PFSK-1 (cell line): ENCODE measurements at regions not wholly inside any gene's neighbourhood (a gene's known extent, or its start where the extent isn't known, plus 50 kb on each side); places are given as distances from the start of the nearest gene placed in this dataset.
A peak's percentile ranks its signal among the peaks of the same experiment; 100 is the strongest.

Experiments
- FOXP2 ChIP-seq: optimal IDR thresholded peaks from 2 replicates; pipeline ENCODE3; 2011; ENCODE audit warnings: borderline replicate concordance, control low read depth, inconsistent platforms; ENCODE audit not compliant: insufficient read depth; ENCODE audit errors: extremely low read length, extremely low read depth
- POLR2AphosphoS5 ChIP-seq: IDR thresholded peaks from 2 replicates; pipeline ENCODE4 v1.6.1; 2012; ENCODE audit warnings: low read depth, mild to moderate bottlenecking, control low read depth, low read length, moderate library complexity
- SIN3A ChIP-seq: IDR thresholded peaks from 2 replicates; pipeline ENCODE4 v1.6.1; 2012; ENCODE audit warnings: mild to moderate bottlenecking, low read length, moderate library complexity, borderline replicate concordance; ENCODE audit not compliant: insufficient read depth
- TAF1 ChIP-seq: IDR thresholded peaks from 2 replicates; pipeline ENCODE4 v1.6.1; 2012; ENCODE audit warnings: low read length, control low read depth, borderline replicate concordance; ENCODE audit not compliant: insufficient read depth
- TF ChIP-seq, protein P1 (sequence below), 2 experiments: IDR thresholded peaks; 2 replicates each; pipeline versions ENCODE4 v1.6.1 to v1.8.0; 2011 to 2012; ENCODE audit warnings: low read depth in 2 of 2, low read length in 2 of 2, control low read depth in 1 of 2, inconsistent platforms in 1 of 2, mild to moderate bottlenecking in 1 of 2, moderate library complexity in 1 of 2; ENCODE audit not compliant: insufficient read depth in 1 of 2

DNA sequence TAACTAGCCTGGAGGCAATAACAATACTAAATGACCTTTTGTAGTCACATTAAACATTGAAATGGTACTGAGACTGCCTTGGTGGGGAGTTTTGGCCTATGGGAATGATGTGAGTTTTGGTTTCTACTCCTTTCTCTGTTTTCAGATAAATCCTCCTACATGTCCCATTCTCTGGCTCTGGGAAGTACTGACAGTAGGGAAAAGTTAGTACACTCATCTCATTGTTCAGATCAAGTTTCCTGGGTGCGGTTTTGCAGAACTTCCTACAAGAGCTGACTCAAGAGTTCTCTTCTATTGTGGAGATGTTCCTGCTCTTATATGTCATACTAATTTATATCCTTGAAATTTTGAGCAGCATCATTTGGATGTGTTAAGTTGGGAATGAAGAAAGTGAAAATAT lies 74.2 kb upstream of the MACF1 start:
- no peak for TF ChIP-seq POLR2AphosphoS5
- TF ChIP-seq SIN3A, result no peak
- no peak for TF ChIP-seq FOXP2
- TF ChIP-seq, protein P1, sequence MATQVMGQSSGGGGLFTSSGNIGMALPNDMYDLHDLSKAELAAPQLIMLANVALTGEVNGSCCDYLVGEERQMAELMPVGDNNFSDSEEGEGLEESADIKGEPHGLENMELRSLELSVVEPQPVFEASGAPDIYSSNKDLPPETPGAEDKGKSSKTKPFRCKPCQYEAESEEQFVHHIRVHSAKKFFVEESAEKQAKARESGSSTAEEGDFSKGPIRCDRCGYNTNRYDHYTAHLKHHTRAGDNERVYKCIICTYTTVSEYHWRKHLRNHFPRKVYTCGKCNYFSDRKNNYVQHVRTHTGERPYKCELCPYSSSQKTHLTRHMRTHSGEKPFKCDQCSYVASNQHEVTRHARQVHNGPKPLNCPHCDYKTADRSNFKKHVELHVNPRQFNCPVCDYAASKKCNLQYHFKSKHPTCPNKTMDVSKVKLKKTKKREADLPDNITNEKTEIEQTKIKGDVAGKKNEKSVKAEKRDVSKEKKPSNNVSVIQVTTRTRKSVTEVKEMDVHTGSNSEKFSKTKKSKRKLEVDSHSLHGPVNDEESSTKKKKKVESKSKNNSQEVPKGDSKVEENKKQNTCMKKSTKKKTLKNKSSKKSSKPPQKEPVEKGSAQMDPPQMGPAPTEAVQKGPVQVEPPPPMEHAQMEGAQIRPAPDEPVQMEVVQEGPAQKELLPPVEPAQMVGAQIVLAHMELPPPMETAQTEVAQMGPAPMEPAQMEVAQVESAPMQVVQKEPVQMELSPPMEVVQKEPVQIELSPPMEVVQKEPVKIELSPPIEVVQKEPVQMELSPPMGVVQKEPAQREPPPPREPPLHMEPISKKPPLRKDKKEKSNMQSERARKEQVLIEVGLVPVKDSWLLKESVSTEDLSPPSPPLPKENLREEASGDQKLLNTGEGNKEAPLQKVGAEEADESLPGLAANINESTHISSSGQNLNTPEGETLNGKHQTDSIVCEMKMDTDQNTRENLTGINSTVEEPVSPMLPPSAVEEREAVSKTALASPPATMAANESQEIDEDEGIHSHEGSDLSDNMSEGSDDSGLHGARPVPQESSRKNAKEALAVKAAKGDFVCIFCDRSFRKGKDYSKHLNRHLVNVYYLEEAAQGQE (IDR thresholded peaks at IDR 0.05; ENCODE audit: insufficient read depth in 1 of 2, low read depth in 2 of 2, low read length in 2 of 2), result no peak
- TF ChIP-seq TAF1, result no peak

GRCh38 chr1:39131940-39132339 lies 72.6 kb upstream of the MACF1 start:
- TF ChIP-seq TAF1 (no peak), FOXP2 (no peak), POLR2AphosphoS5 (no peak), SIN3A (no peak)
- TF ChIP-seq, protein P1 (IDR thresholded peaks at IDR 0.05; ENCODE audit: insufficient read depth in 1 of 2, low read depth in 2 of 2, low read length in 2 of 2), result no peak

- TF ChIP-seq SIN3A, result peak; percentile 77; the same call in 1 of the 2 replicates
- TF ChIP-seq, protein P1 (IDR thresholded peaks at IDR 0.05; ENCODE audit: insufficient read depth in 1 of 2, low read depth in 2 of 2, low read length in 2 of 2), result no peak
These were observed 71.8 kb upstream of the MACF1 start for GRCh38 chr1:39132505-39133339.

GRCh38 chr1:39133340-39133684 lies 71.2 kb upstream of the MACF1 start:
- TF ChIP-seq, protein P1 (IDR thresholded peaks at IDR 0.05; ENCODE audit: insufficient read depth in 1 of 2, low read depth in 2 of 2, low read length in 2 of 2), result no peak
- TF ChIP-seq POLR2AphosphoS5, result no peak
- no peak for TF ChIP-seq FOXP2
- no peak for TF ChIP-seq TAF1
- TF ChIP-seq SIN3A, result no peak
